Lower leg skin (tissue), 4 donors: ENCODE measurements at regions not wholly inside any gene's neighbourhood (a gene's known extent, or its start where the extent isn't known, plus 50 kb on each side); places are given as distances from the start of the nearest gene placed in this dataset.

ENCODE experiments used
- DNase-seq, 2 donors: peaks; one replicate each; pipeline ENCODE4 v3.0.0-alpha.2; 2019; ENCODE audit warnings: low spot score in 2 of 2
- H3K4me3 ChIP-seq: fragments of 200-600 bp; sonication (generic); 2 replicates; pipeline ENCODE4 v1.5.1; 2017; ENCODE audit warnings: mild to moderate bottlenecking, low read depth; ENCODE audit not compliant: poor library complexity, severe bottlenecking
- CTCF ChIP-seq, 3 donors: fragments of 450-650 bp; IDR thresholded peaks; one replicate each; pipeline ENCODE4 v1.5.1; 2016; ENCODE audit warnings: antibody characterized with exemption in 3 of 3, mild to moderate bottlenecking in 3 of 3, moderate library complexity in 2 of 3
- POLR2A ChIP-seq, 2 donors: fragments of 450-650 bp; IDR thresholded peaks; one replicate each; pipeline ENCODE4 v1.6.1; 2016 to 2017; ENCODE audit warnings: antibody characterized with exemption in 2 of 2, mild to moderate bottlenecking in 1 of 2, moderate library complexity in 1 of 2
- WGBS, 2 donors: methylation state at CpG; one replicate each; pipeline ENCODE4 v1.1.5; 2018; 5-methylcytosine and 5-hydroxymethylcytosine counted together
- intact Hi-C: fragments of 100-400 bp; cut with DNase I; formaldehyde crosslinking; loops from one replicate; pipeline ENCODE4 v1.15.0; 2023; ENCODE audit warnings: low total_unique reads

GRCh38 chr6:97654674-97655073, 371.7 kb upstream of the MMS22L start:
- intact Hi-C loops: no loop called here
- no peak for DNase-seq
- no peak for TF ChIP-seq CTCF (IDR thresholded peaks at IDR 0.05)
- TF ChIP-seq POLR2A (IDR thresholded peaks at IDR 0.05): no peak
- 91 to 92% methylated on average over 3 of the region's 3 CpGs for WGBS, 2 donors
- H3K4me3 ChIP-seq: no peak overlapping the region

- intact Hi-C loops: no loop called here
- TF ChIP-seq POLR2A (IDR thresholded peaks at IDR 0.05): no peak
- no peak for TF ChIP-seq CTCF (IDR thresholded peaks at IDR 0.05)
- 67% methylated on average over 1 of the region's 1 CpG for WGBS, 2 donors
Observed at GRCh38 chr6:97656236-97656635, 373.2 kb upstream of the MMS22L start.

GRCh38 chr6:97656706-97657350, 373.8 kb upstream of the MMS22L start:
- no peak overlapping the region for H3K4me3 ChIP-seq
- intact Hi-C loops: no loop called here
- no peak for DNase-seq
- TF ChIP-seq POLR2A (IDR thresholded peaks at IDR 0.05): no peak
- TF ChIP-seq CTCF (IDR thresholded peaks at IDR 0.05): no peak
- 68 to 72% methylated on average over 8 of the region's 8 CpGs for WGBS, 2 donors

More at GRCh38 chr6:97656236-97656635, 373.2 kb upstream of the MMS22L start:
- no peak for DNase-seq
- no peak overlapping the region for H3K4me3 ChIP-seq

GRCh38 chr6:97658090-97658489, 375.1 kb upstream of the MMS22L start:
- DNase-seq: no peak
- intact Hi-C loops: no loop called here
- no peak overlapping the region for H3K4me3 ChIP-seq
- no peak for TF ChIP-seq POLR2A (IDR thresholded peaks at IDR 0.05)
- no peak for TF ChIP-seq CTCF (IDR thresholded peaks at IDR 0.05)
- WGBS, 2 donors: 80 to 84% methylated on average over 1 to 2 of the region's 2 CpGs

GRCh38 chr6:97663252-97663651, 380.2 kb upstream of the MMS22L start:
- DNase-seq: no peak
- TF ChIP-seq POLR2A (IDR thresholded peaks at IDR 0.05) (no peak), CTCF (IDR thresholded peaks at IDR 0.05) (no peak)
- intact Hi-C loops: no loop called here
- H3K4me3 ChIP-seq: no peak overlapping the region

- WGBS, 2 donors: 85 to 94% methylated on average over 5 of the region's 5 CpGs
- H3K4me3 ChIP-seq: no peak overlapping the region
- intact Hi-C loops: no loop called here
- TF ChIP-seq CTCF (IDR thresholded peaks at IDR 0.05) (no peak), POLR2A (IDR thresholded peaks at IDR 0.05) (no peak)
- DNase-seq: no peak
Observed at GRCh38 chr6:97665446-97665845, 382.4 kb upstream of the MMS22L start.
